ENCODE measurements at regions not wholly inside any gene's neighbourhood (a gene's known extent, or its start where the extent isn't known, plus 50 kb on each side); places are given as distances from the start of the nearest gene placed in this dataset.

GRCh38 chr16:26816266-26816665, 250.5 kb upstream of the C16orf82 start:
- no peak overlapping the region for H3K27ac ChIP-seq (ENCODE audit: extremely low read length, insufficient read depth, low read length)
- intact Hi-C loops (cut with micrococcal nuclease; ENCODE audit: unreplicated experiment) (no loop called here), in situ Hi-C loops (cut with HindIII; ENCODE audit: extremely low pct_ligation_motif_present, low pct_unique_long_range_greater_than_20kb) (no loop called here)
- CTCF ChIA-PET (ENCODE audit: low intra/inter-chr PET ratio, low total read pairs): no interaction called here
- no peak overlapping the region for H3K9ac ChIP-seq (ENCODE audit: insufficient read depth, low read depth, low read length)
- no peak overlapping the region for H2AFZ ChIP-seq (ENCODE audit: low read length)
- no peak overlapping the region for H3K4me2 ChIP-seq (ENCODE audit: low read depth, low read length)
- no peak for FAIRE-seq
- no peak for ATAC-seq
- H3K4me3 ChIP-seq (replicated peaks in 1 of 3; ENCODE audit: insufficient read depth in 1 of 3, low read depth in 2 of 3, low read length in 3 of 3): no peak overlapping the region
- 4% methylated on average over 6 of the region's 7 CpGs for WGBS (ENCODE audit: low lambda C conversion rate)
- POLR2A ChIA-PET: no interaction called here
- peaks cover 2 to 26% of the 10 kb centered on the region in 2 experiments; a peak in 4 of 5 replicates for H3K27me3 ChIP-seq (ENCODE audit: control insufficient read depth in 1 of 2, insufficient read depth in 2 of 2, low read length in 2 of 2)
- H4K20me1 ChIP-seq (ENCODE audit: insufficient read depth, low read length): no peaks in the 10 kb centered on the region
- H3K79me2 ChIP-seq (ENCODE audit: insufficient read depth, low read length): no peaks in the 10 kb centered on the region
- H3K36me3 ChIP-seq (replicated peaks in 1 of 2; ENCODE audit: control insufficient read depth in 1 of 2, insufficient read depth in 2 of 2, low read length in 2 of 2): no peaks in the 10 kb centered on the region
- BruUV-seq (replicated peaks): no TSS peak
- H3K4me1 ChIP-seq (ENCODE audit: insufficient read depth, low read length): no peaks in the 10 kb centered on the region
- TF ChIP-seq RNF2 (conservative IDR thresholded peaks at IDR 0.05; ENCODE audit: low read depth) (no peak), JUNB (CRISPR knock-in tag; IDR thresholded peaks at IDR 0.05; ENCODE audit: borderline replicate concordance) (no peak), NR3C1 (CRISPR knock-in tag; IDR thresholded peaks at IDR 0.05) (no peak), ZFP36L2 (CRISPR knock-in tag; IDR thresholded peaks at IDR 0.05) (no peak), MLX (CRISPR knock-in tag; IDR thresholded peaks at IDR 0.05) (no peak), JARID2 (CRISPR knock-in tag; IDR thresholded peaks at IDR 0.05; ENCODE audit: insufficient replicate concordance) (no peak), ZNF703 (CRISPR knock-in tag; IDR thresholded peaks at IDR 0.05; ENCODE audit: borderline replicate concordance) (no peak), ZNF3 (CRISPR knock-in tag; IDR thresholded peaks at IDR 0.05) (no peak), HDAC1 (CRISPR knock-in tag; IDR thresholded peaks at IDR 0.05) (no peak), ZBTB49 (CRISPR knock-in tag; IDR thresholded peaks at IDR 0.05; ENCODE audit: borderline replicate concordance) (no peak), ZSCAN31 (CRISPR knock-in tag; IDR thresholded peaks at IDR 0.05; ENCODE audit: low read depth) (no peak), NFIC (IDR thresholded peaks at IDR 0.05; ENCODE audit: low read length) (no peak), NR1H2 (CRISPR knock-in tag; IDR thresholded peaks at IDR 0.05; ENCODE audit: borderline replicate concordance, low read depth) (no peak)
- peaks cover 10% of the 10 kb centered on the region; the same call in 1 of the 2 replicates for H3K9me3 ChIP-seq (ENCODE audit: low read length)
- peak; percentile 11 for DNase-seq (ENCODE audit: low spot score)

Measured in HepG2 (cell line).